ENCODE measurements at regions not wholly inside any gene's neighbourhood (a gene's known extent, or its start where the extent isn't known, plus 50 kb on each side); places are given as distances from the start of the nearest gene placed in this dataset.
A peak's percentile ranks its signal among the peaks of the same experiment; 100 is the strongest.

GRCh38 chr6:117167520-117168271, 97.7 kb upstream of the VGLL2 start:
- CTCF ChIA-PET (ENCODE audit: low intra/inter-chr PET ratio, low total read pairs), result no interaction called here
- in situ Hi-C loops (cut with HindIII; ENCODE audit: extremely low pct_ligation_motif_present, low pct_unique_long_range_greater_than_20kb) (no loop called here), intact Hi-C loops (cut with micrococcal nuclease; ENCODE audit: unreplicated experiment) (no loop called here)
- ATAC-seq, result peak; percentile 76
- POLR2A ChIA-PET, result no interaction called here
- no peaks in the 10 kb centered on the region for H3K36me3 ChIP-seq (replicated peaks in 1 of 2; ENCODE audit: control insufficient read depth in 1 of 2, insufficient read depth in 2 of 2, low read length in 2 of 2)
- no peaks in the 10 kb centered on the region for H3K79me2 ChIP-seq (ENCODE audit: insufficient read depth, low read length)
- no peak for FAIRE-seq
- H3K4me1 ChIP-seq (ENCODE audit: insufficient read depth, low read length), result no peaks in the 10 kb centered on the region
- TF ChIP-seq SIN3A (IDR thresholded peaks at IDR 0.05; ENCODE audit: borderline replicate concordance, low read depth, low read length), result no peak
- TF ChIP-seq, protein P1, sequence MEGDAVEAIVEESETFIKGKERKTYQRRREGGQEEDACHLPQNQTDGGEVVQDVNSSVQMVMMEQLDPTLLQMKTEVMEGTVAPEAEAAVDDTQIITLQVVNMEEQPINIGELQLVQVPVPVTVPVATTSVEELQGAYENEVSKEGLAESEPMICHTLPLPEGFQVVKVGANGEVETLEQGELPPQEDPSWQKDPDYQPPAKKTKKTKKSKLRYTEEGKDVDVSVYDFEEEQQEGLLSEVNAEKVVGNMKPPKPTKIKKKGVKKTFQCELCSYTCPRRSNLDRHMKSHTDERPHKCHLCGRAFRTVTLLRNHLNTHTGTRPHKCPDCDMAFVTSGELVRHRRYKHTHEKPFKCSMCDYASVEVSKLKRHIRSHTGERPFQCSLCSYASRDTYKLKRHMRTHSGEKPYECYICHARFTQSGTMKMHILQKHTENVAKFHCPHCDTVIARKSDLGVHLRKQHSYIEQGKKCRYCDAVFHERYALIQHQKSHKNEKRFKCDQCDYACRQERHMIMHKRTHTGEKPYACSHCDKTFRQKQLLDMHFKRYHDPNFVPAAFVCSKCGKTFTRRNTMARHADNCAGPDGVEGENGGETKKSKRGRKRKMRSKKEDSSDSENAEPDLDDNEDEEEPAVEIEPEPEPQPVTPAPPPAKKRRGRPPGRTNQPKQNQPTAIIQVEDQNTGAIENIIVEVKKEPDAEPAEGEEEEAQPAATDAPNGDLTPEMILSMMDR (CRISPR knock-in tag; IDR thresholded peaks at IDR 0.05), result 0 out of 2 replicates have a peak, but pooled peaks have one; percentile 16
- no peak for TF ChIP-seq ZNF782 (CRISPR knock-in tag; IDR thresholded peaks at IDR 0.05; ENCODE audit: borderline replicate concordance)
- TF ChIP-seq ZNF607 (CRISPR knock-in tag; IDR thresholded peaks at IDR 0.05; ENCODE audit: borderline replicate concordance), result no peak
- H3K4me2 ChIP-seq (ENCODE audit: low read depth, low read length), result no peak overlapping the region
- H3K27ac ChIP-seq (ENCODE audit: extremely low read length, insufficient read depth, low read length), result no peak overlapping the region
- H4K20me1 ChIP-seq (ENCODE audit: insufficient read depth, low read length), result no peaks in the 10 kb centered on the region
- no TSS peak for BruUV-seq (replicated peaks)
- WGBS (ENCODE audit: low lambda C conversion rate), result 14% methylated on average over 10 of the region's 10 CpGs
- H3K9ac ChIP-seq (ENCODE audit: insufficient read depth, low read depth, low read length), result no peak overlapping the region
- H2AFZ ChIP-seq (ENCODE audit: low read length), result no peak overlapping the region
- H3K9me3 ChIP-seq (ENCODE audit: low read length), result no peaks in the 10 kb centered on the region
- H3K27me3 ChIP-seq (ENCODE audit: control insufficient read depth in 1 of 2, insufficient read depth in 2 of 2, low read length in 2 of 2), result no peaks in the 10 kb centered on the region
- no peak for DNase-seq (ENCODE audit: low spot score)
- H3K4me3 ChIP-seq (replicated peaks in 1 of 3; ENCODE audit: insufficient read depth in 1 of 3, low read depth in 2 of 3, low read length in 3 of 3), result no peak overlapping the region

DNA sequence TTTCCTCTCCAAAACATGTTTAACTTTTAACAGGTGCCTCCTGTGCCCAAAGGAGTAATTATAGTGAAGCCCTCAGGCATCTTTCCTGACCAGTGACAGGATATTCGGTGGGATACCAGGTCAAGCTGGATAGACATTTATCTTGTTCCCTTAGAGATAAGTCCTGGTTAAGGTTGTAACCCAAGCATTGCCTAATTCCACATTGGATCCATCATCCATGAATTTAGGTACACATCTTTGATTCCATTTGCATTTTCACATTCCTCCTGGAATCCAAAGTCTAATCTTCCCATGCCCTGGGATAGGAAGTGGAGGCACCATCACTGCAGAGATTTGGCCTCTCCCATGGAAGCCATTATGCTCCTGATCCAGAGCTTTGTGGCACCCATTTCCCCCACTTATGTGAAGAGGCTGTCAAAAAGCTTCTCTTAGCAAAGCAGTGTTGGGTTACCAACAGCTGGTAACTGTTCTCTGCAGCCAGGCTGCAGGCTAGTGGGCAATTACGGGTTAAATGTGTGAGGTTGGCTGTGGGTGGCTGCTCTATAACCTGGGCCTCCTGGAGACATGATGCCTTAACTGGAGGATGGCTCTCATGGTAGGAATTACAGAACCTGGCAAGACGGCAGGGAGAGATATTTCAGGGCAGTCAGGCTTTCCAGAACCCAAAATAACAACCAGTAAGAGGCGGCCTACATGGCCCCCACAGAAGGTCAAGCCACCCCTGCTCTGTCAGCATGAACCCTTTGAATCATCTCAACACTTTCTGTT, 96.9 kb upstream of the VGLL2 start:
- 0% methylated on average over 4 of the region's 4 CpGs for WGBS (ENCODE audit: low lambda C conversion rate)
- H3K4me3 ChIP-seq (replicated peaks in 1 of 3; ENCODE audit: insufficient read depth in 1 of 3, low read depth in 2 of 3, low read length in 3 of 3), result no peak overlapping the region
- no peak overlapping the region for H3K27ac ChIP-seq (ENCODE audit: extremely low read length, insufficient read depth, low read length)
- no peaks in the 10 kb centered on the region for H4K20me1 ChIP-seq (ENCODE audit: insufficient read depth, low read length)
- no TSS peak for BruUV-seq (replicated peaks)
- H3K79me2 ChIP-seq (ENCODE audit: insufficient read depth, low read length), result no peaks in the 10 kb centered on the region
- H3K36me3 ChIP-seq (replicated peaks in 1 of 2; ENCODE audit: control insufficient read depth in 1 of 2, insufficient read depth in 2 of 2, low read length in 2 of 2), result no peaks in the 10 kb centered on the region
- H3K4me1 ChIP-seq (ENCODE audit: insufficient read depth, low read length), result no peaks in the 10 kb centered on the region
- H3K9me3 ChIP-seq (ENCODE audit: low read length), result no peaks in the 10 kb centered on the region
- ChIA-PET CTCF (ENCODE audit: low intra/inter-chr PET ratio, low total read pairs) (no interaction called here), POLR2A (no interaction called here)
- no peak overlapping the region for H3K9ac ChIP-seq (ENCODE audit: insufficient read depth, low read depth, low read length)
- ATAC-seq (no peak), FAIRE-seq (no peak), DNase-seq (ENCODE audit: low spot score) (no peak)
- H3K27me3 ChIP-seq (ENCODE audit: control insufficient read depth in 1 of 2, insufficient read depth in 2 of 2, low read length in 2 of 2), result no peaks in the 10 kb centered on the region
- in situ Hi-C loops (cut with HindIII; ENCODE audit: extremely low pct_ligation_motif_present, low pct_unique_long_range_greater_than_20kb), result no loop called here
- intact Hi-C loops (cut with micrococcal nuclease; ENCODE audit: unreplicated experiment), result no loop called here
- H2AFZ ChIP-seq (ENCODE audit: low read length), result no peak overlapping the region
- no peak overlapping the region for H3K4me2 ChIP-seq (ENCODE audit: low read depth, low read length)
- TF ChIP-seq, protein P2, sequence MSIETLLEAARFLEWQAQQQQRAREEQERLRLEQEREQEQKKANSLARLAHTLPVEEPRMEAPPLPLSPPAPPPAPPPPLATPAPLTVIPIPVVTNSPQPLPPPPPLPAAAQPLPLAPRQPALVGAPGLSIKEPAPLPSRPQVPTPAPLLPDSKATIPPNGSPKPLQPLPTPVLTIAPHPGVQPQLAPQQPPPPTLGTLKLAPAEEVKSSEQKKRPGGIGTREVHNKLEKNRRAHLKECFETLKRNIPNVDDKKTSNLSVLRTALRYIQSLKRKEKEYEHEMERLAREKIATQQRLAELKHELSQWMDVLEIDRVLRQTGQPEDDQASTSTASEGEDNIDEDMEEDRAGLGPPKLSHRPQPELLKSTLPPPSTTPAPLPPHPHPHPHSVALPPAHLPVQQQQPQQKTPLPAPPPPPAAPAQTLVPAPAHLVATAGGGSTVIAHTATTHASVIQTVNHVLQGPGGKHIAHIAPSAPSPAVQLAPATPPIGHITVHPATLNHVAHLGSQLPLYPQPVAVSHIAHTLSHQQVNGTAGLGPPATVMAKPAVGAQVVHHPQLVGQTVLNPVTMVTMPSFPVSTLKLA (IDR thresholded peaks at IDR 0.05), result no peak
- TF ChIP-seq ZNF431 (CRISPR knock-in tag; IDR thresholded peaks at IDR 0.05; ENCODE audit: borderline replicate concordance, low read depth), result no peak
- TF ChIP-seq AFF4 (CRISPR knock-in tag; IDR thresholded peaks at IDR 0.05), result no peak
- TF ChIP-seq ZNF83 (CRISPR knock-in tag; IDR thresholded peaks at IDR 0.05; ENCODE audit: borderline replicate concordance), result no peak
- no peak for TF ChIP-seq ZBTB1 (CRISPR knock-in tag; IDR thresholded peaks at IDR 0.05; ENCODE audit: borderline replicate concordance)

Measured in HepG2 (cell line).